ENCODE measurements at regions not wholly inside any gene's neighbourhood (a gene's known extent, or its start where the extent isn't known, plus 50 kb on each side); places are given as distances from the start of the nearest gene placed in this dataset.
"Not testable (repeated sequence)": the region's sequence is repeated elsewhere in the genome, so short reads cannot be mapped to it uniquely, and the experiment has no call there.

DNA sequence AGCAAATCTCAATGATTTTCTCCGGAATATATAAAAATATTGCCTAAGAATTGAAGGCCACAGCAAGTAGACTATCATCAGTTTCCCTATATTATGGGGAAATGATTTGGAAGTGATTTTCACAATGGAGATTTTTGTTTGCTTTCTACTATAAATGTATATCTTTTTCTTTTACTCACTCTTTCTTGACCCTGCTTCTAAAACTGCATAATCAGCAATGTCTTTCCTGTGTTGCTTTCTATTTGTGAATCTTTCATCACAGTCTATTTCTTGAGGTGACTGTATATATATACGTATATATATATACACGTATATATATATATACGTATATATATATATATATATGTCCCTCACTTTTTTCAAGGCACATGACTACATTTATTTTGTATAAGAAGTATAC, 622.6 kb downstream of the DTWD2 start:
- DNase-seq, result no peak

GRCh38 chr5:118354797-118355196, 633.5 kb downstream of the DTWD2 start:
- no peak for DNase-seq

DNA sequence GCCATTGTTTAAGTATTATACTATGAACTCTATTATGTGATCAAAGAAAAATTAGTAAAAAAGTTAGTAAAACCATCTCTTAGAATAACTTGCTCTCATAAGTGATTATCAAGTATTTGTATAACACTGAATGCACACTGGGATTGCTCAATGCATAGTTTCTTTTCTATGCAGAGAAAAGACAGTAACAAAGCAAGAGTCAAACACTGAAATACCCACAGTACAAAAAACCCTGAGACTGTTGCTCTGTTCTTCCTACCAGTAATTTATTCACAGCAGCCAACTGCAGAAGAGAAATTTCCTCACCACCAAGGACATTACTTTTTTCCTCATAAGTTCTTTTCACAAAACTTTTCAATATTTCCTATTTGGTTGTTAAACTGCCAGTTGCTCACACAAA, 634.4 kb downstream of the DTWD2 start:
- DNase-seq, result no peak

DNA sequence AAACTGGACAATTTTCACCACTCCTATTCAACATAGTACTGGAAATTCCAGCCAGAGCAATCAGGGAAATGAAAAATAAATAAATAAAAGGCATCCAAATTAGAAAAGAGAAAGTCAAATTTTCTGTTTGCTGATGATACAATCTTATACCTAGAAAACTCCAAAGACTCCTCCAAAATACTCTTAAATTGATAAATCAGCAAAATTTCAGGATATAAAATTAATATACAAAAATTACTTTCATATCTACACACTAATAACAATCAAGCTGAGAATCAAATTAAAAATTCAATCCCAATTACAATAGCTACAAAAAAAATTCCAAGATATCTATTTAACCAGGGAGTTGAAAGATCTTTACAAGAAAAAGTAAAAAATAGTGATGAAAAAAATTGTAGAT, 651.9 kb downstream of the DTWD2 start:
- DNase-seq, result no peak

DNA sequence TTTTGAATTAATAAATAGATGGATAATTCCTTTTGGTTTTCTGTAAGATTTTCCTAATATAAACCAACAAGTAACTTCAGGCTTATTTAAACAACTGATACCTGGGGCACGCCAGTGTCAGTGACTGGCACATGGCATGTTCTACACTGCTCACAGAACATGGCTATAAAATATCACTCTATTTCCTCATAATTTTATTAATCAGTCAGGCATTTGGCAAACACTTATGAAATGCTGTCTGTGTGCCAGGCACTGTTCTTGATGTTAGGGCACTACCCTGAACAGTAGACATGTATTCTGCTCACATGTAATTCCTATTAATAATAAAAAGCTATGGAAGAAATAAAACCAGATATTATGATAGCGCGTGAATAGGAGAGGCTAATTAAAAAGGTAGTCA, 661.0 kb downstream of the DTWD2 start:
- no peak for DNase-seq

GRCh38 chr5:118326481-118327045, 661.8 kb downstream of the DTWD2 start:
- DNase-seq, result no peak

DNA sequence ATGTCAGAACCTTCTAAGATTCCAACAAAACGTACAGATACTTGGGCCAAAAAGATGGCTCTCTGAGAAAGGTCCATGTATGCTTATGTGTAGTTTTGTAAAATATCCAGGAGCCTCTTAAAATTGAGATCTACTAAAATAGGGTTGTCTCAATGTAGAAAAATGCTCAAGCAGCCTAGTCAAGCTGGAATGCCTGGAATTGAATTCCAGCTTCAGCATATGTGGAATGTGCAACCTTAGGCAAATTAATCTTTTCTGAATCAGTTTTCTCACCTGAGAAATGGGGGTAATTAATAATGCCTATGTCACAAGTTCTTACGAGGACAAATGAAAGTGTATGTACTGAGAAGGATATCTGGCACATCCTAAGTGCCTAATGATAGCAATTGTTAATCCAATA, 662.4 kb downstream of the DTWD2 start:
- DNase-seq, result no peak

GRCh38 chr5:118323723-118324122, 664.6 kb downstream of the DTWD2 start:
- not testable (repeated sequence) for DNase-seq

DNA sequence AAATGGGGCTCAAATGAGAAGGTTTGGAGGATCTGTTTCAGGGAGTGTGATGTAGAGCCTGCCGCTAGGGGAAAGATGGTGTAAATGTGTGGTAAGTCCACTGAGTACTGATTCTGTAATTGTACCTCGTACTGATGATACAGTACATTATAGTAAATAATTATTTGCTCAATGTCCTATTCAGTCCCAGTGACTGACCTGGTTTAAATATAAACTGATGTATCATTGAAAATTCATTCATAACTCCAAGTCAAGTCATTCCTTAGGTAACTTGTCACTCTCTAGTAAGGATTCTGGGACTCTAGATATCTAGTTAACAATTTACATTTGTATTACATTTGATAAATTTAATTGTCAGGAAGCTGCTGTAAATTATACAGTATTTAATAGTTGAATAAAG, 667.3 kb downstream of the DTWD2 start:
- DNase-seq, result no peak

- no peak for DNase-seq
Measured at GRCh38 chr5:118320121-118320520, 668.2 kb downstream of the DTWD2 start.

DNA sequence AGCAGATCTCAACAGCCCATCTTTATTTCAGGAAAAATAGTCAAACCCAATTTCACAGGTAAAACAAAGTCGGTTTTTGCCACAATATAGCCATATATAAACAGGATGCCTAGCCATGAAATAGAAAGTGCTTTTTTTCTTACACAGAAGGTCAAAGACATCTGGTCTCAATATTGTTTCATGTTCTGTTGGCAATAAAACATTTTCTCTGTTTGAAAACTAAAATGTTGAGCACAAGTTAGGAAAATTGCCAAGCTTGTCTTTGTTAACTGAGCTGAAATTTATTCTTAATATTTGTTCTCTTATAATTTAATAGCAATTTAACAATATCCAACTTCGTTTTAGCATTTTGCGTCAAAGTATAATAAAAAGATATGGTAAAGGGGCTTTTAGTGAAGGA, 673.4 kb downstream of the DTWD2 start:
- no peak for DNase-seq

DNA sequence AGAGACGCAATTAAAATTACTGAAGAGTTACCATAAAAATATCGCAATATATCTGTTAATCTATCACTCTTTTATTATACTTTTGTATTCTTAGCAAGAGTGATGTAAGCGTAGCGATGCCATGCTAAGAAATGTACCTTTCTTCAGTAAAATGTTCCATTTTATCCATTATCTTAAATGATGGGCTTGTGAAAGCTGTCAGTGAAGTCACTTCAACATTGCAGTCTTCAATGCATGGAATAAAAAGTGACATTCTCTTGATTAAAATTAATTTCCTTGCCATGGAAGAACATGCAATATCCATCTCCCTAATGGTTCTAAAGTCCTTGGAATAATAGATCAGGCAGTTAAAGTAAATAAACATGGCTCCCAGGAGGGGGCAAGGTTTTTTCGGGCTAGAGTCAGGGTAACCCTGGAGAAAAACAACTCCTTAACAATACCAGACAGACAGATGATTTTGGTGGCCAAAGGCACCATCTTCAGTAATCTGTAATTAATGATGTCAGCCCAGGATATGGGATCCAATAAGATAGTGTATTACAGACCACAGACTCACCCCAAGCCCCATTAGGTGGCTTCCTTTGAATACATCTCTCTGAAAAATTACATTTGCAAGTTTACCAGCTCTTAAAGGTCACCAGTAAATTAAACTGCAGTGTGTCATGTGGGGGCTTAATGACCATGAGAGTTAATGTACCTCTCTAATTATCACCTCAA, 677.1 kb downstream of the DTWD2 start:
- DNase-seq, result no peak

GRCh38 chr5:118310401-118310800, 677.9 kb downstream of the DTWD2 start:
- DNase-seq, result no peak

GRCh38 chr5:118303296-118303695, 685.1 kb downstream of the DTWD2 start:
- DNase-seq, result no peak

DNA sequence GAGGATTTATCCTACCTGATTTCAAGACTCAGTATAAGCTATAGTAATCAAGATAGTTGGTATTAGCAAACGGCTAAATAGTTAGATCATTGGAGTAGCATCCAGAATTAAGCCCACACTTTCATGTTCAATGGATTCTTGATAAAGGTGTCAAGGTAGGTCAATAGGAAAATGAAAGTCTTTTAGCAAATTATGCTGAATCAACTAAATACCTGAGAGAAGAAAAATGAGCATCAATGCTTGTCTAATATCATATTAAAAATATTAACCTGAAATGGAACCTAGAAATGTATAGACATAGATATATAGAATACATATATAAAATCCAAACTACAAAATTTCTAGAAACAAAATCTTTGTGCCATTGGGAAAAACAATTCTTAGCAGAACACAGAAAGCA, 685.6 kb downstream of the DTWD2 start:
- DNase-seq, result no peak

DNA sequence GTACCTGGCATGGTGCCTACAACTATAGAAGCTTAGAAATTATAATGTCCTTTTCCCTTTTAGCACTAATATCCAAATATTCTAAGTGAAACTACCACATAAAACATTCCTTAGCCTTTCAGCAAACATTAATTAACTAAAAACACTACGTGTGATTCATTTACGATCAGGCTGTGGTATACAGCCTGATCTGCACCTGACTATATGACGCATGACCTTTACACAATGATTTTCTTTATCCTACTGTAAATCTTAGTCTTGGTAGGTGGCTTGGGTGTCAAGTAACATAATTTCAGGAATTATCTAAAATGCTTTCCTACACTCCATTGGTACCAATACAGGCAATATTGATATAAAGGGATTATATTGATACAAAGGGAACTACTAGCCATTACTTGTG, 686.7 kb downstream of the DTWD2 start:
- no peak for DNase-seq

DNA sequence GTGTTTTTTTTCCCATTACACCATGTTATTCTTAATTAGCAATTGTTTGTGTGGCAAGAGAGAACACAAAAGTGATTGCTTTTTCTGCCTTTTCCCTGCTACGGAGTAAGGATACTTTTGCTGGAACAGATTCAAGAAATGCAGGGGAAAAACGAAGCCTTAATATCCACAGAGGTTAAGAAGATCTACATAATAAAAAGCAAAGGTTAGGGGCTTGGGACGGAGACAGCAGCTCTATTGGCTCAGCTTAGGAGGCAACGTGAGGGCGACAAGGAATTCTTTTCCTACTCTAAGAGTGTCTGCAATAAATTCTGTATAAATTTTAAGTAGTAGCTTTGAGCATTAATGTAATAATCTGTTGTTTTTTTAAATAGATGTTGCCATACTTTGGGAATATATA, 693.3 kb downstream of the DTWD2 start:
- no peak for DNase-seq

DNA sequence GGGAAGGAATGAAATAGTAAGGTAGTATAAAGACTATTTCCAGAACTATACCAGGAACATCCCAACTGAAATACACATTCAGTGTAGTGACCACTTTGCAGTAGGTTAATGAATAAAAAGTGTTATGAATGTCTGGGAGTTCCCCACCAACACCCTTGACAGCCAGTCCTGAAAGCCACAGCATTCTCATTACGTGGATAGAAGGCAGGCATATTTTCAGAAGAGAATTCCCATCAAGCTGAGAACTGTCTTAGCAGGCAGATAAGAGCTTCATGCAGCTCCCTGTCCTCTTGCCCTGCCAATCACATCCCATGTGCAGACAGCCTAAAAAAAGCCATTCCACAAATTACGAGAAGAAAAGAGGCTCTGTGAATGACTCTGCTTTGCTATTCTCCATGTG, 695.0 kb downstream of the DTWD2 start:
- DNase-seq, result no peak

DNA sequence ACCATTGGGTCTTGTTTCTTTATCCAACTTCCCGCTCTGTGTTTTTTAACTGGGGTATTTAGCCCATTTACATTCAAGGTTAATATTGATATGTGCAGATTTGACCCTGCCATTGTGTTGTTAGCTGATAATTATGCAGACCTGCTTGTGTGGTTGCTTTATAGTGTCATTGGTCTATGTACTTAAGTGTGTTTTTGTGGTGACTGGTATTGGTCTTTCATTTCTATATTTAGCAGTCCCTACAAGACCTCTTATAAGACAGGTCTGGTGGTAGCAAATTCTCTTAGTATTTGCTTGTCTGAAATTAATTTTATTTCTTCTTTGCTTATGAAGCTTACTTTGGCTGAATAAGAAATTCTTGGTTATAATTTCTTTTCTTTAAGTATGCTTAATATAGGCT, 698.1 kb downstream of the DTWD2 start:
- DNase-seq, result no peak

DNA sequence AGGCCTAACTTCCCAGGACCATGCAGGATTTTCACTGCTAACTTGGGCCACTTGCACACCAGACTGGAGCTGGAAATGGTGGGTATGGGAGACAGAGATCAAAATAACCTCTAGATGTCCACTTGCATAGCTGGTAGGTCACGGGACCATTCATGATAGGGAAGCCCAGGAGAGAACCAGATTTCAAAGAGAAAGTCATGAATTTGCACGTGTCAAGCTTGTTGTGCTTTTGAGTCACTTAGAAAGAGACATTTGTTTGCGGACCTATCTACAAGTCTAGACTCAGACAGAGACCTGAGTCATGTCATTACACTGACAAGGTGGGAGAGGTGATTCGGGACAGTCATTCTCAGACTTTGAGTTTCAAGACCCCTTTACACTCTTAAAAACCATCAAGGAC, 704.1 kb downstream of the DTWD2 start:
- DNase-seq, result not testable (repeated sequence)

DNA sequence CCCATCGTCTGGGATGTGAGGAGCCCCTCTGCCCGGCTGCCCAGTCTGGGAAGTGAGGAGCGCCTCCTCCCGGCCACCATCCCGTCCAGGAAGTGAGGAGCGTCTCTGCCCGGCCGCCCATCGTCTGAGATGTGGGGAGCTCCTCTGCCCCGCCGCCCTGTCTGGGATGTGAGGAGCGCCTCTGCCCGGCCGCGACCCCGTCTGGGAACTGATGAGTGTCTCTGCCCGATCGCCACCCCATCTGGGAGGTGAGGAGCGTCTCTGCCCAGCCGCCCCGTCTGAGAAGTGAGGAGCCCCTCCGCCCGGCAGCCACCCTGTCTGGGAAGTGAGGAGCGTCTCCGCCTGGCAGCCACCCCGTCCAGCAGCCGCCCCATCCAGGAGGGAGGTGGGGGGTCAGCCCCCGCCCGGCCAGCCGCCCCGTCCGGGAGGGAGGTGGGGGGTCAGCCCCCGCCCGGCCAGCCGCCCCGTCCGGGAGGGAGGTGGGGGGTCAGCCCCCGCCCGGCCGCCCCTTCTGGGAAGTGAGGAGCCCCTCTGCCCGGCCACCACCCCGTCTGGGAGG, 705.8 kb downstream of the DTWD2 start:
- DNase-seq, result not testable (repeated sequence)

DNA sequence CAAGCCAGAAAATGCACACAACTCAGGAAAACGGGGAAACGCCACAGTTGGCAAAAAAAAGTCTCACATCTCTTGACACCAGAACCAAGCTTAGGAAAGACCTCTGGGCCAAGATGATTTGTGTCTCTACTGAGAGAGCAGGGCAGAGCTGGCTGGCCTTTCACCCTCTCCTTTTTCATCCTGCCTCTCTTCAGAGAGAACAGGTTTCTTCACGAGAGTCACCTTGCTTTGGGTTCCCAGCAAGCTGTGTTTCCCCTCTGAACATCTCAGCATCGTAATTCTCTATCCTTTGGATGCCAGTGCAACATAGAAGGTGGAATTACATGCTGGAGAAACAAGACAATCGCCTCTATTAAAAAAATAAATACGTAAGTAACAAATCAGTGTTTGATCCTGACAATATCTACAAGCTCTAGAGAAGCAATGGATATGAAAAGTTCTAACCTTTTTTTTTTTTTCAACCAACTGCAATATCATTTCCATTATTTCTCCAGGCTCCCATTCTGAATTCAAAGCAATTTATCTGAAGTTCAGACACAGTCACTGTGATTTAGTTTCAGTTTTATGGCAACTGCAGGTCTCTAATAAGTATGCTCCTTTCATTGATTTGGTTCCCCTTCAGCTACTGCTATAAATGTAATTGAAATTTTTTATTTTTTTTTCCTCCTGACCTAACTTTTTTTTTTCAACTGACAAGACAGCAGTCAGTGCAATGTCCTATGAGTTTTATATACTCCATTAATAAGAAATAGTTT, 708.6 kb downstream of the DTWD2 start:
- DNase-seq, result no peak

DNA sequence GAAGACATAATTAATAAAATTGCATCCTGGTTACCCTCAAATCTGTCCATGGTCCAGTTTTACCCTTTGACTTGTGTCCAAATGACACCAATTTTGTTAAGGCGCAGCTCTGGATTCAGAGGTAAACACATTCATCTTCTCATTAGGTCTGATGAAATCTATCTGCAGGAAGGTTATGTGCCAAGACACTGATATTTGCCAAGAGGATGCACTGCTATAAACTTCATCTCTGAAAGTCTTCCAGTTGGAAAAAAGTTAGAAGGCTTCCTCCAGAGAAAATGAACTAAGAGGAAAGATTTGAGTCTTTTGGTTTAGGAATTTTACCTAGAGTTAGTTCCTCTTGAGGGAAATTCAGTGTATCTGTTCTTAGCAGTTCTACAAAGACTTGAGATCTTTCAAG, 717.8 kb downstream of the DTWD2 start:
- no peak for DNase-seq

- no peak for DNase-seq
Measured at GRCh38 chr5:118258223-118258622, 730.1 kb downstream of the DTWD2 start.

All from stimulated activated CD4-positive, alpha-beta T cell treated with anti-CD3 and anti-CD28 coated beads, Interleukin-2, amount 100 ng/mL, for 48 hours (primary cell).